Stimulated activated CD4-positive, alpha-beta T cell treated with anti-CD3 and anti-CD28 coated beads, TNF-alpha, amount 100 ng/mL, for 24 hours (primary cell): ENCODE measurements at regions not wholly inside any gene's neighbourhood (a gene's known extent, or its start where the extent isn't known, plus 50 kb on each side); places are given as distances from the start of the nearest gene placed in this dataset.
A peak's percentile ranks its signal among the peaks of the same experiment; 100 is the strongest.

ENCODE experiments used
- DNase-seq, 3 experiments: peaks; one replicate each; pipeline ENCODE4 v3.0.0-alpha.2; 2020; ENCODE audit warnings: low read depth in 3 of 3

DNA sequence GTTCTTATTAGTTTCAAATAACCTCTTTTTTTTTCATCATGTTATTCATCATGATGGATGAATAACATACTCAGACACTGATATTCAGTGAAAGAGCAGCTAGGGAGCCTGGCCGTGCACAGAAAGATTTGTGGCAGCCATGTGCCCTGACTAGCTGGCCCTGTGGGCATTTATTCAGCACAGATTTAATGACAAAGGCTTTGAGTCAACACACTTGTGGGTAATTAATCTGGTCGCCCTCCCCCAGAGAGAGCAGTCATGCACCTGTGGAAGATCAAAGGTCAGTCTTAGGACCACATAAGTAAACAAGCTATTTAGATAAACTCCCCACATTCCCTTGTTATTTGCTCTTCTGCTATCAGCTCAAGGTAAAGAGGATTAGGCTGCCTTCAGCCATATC lies 153.2 kb upstream of the HMCN1 start:
- DNase-seq = no peak

DNA sequence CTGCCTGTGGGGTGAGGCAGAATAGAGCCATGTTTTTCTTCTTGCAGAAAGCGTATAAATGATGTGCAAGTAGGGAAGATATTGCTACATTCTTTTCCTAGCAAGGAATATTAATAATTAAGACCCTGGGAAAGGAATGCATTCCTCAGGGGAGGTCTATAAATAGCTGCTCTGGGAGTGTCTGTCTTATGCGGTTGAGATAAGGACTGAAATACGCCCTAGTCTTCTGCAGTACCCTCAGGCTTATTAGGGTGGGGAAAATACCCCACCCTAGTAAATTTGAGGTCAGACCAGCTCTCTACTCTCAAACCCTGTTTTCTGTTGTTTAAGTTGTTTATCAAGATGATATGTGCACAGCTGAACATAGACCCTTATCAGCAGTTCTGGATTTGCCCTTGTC lies 155.9 kb upstream of the HMCN1 start:
- DNase-seq = no peak

- DNase-seq = no peak
Observed at GRCh38 chr1:185574139-185574875, 159.9 kb upstream of the HMCN1 start.

DNA sequence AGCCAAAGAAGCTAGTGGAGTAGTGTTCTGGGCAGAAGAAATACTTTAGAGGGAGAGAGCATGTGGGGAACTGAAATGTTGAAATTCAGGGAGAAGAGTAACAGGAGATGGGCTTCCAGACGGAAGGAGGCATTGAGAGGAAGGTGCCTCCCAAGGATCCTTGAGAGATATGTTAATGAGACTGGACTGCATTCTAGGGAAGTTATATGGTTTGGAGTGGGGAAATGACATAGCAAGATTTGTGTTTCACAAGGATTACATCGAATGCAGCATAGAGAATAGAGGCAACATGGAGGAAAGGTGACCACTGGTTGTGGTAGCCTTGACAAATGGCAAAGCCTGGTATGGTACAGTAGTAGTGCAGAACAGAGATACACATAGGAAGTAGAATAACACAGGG lies 160.5 kb upstream of the HMCN1 start:
- no peak for DNase-seq

DNA sequence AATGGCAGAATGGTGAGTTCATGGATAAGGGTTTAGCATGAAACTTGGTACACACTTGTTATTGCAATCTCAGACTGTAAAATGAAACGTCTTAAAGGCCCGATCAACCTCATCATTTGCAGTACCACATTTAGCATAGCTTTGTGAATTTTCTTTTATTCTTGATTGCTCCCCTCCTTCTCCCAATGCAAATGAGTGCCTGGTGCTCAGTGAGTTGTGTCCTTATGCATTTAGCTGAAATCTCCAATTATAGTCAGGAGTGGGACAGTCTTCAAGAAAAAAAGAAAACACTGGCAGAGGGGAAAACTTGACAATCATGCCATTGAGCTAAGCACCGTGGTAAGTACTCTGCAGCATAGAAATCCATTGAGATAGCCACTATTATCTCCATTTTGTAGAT lies 161.0 kb upstream of the HMCN1 start:
- DNase-seq = no peak

- no peak for DNase-seq
Observed at GRCh38 chr1:185570962-185571361, 163.2 kb upstream of the HMCN1 start.

GRCh38 chr1:185568155-185569123 lies 165.8 kb upstream of the HMCN1 start:
- no peak for DNase-seq

DNA sequence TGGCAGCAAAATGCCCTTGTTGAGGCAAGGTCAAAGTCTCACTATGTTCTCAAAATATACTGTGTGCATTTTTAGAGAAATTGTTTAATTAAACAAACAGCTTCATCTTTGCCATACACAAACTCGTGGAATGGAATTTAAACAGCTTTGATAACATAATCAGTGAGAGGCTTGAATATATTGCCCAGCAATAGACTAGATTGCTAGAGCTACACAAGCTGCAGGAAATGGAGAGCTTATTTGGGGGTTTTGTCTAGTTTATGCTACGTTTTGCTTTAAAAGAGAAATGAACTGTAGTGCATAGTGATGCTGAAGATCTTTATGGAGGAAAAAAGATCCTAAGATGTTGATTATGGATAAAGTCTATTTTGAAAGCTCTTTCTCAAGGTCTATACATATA lies 166.8 kb upstream of the HMCN1 start:
- no peak for DNase-seq

DNA sequence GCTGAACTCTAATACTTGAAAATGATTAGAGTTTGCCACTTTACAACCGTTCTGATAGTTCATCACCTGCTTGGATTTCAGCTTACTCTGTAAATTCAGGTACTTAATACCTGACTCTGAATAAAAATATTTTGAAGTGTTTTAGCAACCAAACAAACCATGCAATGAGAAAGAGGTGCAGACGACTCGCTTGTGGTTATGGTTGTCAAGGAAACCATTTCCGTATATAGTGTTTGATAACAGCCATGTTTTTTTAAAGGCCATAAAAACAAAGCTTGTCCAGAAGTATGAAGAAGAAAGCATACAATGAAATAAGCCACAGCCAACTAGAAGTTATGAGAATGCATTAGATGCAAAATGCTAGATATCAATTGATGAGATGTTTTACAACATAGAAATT lies 167.2 kb upstream of the HMCN1 start:
- DNase-seq = peak in 1 of 3 experiments; percentile 30

- DNase-seq = no peak
Observed at GRCh38 chr1:185565302-185565701, 168.9 kb upstream of the HMCN1 start.

GRCh38 chr1:185564816-185565215 lies 169.4 kb upstream of the HMCN1 start:
- no peak for DNase-seq

- DNase-seq = no peak
Observed at GRCh38 chr1:185562461-185563359, 171.5 kb upstream of the HMCN1 start.

DNA sequence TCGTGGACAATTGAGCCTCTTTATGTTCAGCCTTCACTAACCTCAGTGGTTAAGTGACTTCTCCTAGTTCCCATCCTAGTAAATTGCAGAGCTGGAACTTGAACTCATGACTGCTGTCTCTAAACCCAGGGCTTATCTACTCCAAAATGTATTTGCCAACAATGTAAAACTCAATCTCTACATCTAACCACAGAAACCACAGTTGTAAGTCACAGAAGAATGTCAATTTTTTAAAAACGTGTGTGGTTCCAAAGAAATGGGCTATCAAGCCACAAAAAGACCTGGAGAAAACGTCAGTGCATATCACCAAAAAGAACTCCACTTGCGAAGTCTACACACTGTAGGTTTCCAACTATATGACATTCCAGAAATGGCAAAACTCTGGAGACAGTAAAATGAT lies 172.6 kb upstream of the HMCN1 start:
- no peak for DNase-seq

DNA sequence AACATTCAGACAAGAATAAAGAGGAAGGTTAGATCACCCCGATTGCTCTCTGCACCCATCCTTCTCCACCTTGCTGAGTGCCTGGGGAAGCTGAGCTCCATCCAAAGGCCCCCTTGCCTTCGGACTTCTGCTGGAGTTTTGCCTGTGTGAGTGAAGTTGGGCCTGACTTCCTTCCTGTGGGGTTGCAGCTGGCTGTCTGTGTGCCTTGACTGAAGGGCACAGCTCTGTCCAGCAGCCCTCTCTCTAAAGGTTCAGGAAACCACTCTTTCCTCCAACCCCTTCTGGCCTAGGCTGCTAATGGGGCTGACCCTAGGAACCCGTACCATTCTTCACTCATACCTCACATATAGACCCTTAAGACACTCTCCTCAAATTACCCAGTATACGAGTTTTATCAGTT lies 173.4 kb upstream of the HMCN1 start:
- DNase-seq = no peak

DNA sequence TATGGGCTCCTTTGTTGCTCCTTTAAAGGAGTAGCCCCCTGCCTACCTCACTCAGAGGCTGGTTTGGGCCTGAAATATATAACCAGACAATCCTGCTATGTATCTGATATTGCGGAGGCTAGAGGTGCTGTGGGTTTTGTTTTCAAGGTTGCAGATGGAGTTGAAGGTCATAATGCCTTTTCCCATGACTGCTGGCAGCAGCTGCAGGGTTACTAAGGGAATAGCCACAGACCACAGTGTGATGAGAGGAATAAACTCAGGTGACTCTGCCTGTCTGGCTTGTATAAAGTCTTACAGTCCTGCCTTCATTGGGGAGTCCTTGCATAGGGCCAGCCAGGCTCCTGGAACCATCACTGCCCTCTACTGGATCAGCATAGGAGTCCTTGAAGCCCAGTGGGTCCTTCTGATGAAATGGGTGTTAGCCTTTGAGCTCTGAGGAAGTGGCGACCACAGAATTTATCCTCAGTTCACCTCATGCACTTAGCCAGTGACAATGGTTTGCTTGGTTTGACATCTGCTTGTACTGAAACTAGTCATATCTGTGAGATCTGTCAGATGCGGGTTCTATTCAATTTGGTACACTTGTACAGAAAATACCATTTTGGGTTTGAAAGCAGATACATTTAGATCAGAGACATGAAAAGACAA lies 174.4 kb upstream of the HMCN1 start:
- peak in 1 of 3 experiments; percentile 24 for DNase-seq

DNA sequence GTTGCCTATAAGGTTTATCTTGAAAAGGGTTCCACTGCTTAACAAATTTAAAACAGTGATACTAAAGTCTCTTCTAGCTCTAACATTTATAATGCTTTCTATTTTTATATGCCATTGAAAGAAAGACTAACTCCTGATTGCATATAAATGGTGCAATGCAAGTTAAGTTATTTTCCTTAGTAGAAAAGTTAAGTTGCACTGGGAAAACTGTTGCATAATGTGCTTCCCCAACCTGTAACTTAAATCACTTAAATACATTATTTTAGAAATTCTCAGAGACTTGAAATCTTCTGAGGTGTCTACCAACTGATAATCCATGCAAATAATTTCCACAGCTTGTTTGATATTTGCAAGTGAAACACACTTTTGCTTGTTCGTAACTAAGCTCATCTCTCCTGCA lies 175.0 kb upstream of the HMCN1 start:
- DNase-seq = no peak

DNA sequence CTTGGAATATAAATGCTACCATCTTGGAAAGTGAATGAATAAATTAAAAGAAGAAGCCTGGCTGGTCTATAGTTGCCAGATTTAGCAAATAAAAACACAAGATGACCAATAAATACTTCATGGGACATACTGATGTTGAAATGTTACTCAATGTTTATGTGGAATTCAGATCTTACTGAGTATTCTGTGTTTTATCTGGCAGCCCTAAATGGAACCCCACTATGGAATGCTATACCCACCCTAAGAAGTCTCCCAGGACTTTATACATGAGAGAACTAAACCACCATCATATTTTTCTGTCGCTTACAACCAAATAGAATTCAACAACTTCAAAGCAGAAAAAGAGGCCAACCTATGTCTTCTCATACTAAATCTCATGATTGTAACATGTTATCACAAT lies 177.6 kb upstream of the HMCN1 start:
- DNase-seq = no peak

- DNase-seq = no peak
Observed at GRCh38 chr1:185555743-185556142, 178.4 kb upstream of the HMCN1 start.

DNA sequence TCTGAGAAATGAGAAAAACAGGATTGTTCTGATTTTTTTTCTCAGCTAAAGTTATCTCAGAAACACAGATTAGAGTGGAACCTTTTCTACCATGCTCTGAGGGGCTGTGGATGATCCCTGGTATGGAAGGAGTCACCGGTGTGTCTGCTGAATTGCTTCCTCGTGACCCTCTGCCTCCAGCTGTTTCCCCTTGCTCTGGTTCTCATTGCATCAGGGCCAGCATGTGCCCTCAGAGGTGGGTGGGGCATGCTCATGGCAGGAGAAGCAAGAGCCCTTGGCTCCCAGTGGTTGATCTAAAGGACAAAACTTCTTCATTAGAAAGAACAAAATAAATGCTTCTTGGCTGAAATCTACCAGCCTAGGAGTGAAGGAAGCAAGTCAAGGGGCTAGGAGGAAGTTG lies 183.2 kb upstream of the HMCN1 start:
- DNase-seq = no peak

GRCh38 chr1:185549906-185550305 lies 184.3 kb upstream of the HMCN1 start:
- no peak for DNase-seq

GRCh38 chr1:185546029-185546428 lies 188.2 kb upstream of the HMCN1 start:
- DNase-seq = no peak
